Transverse colon (tissue), 3 donors: ENCODE measurements at regions not wholly inside any gene's neighbourhood (a gene's known extent, or its start where the extent isn't known, plus 50 kb on each side); places are given as distances from the start of the nearest gene placed in this dataset.

Experiments
- CTCF ChIP-seq, 5 experiments: fragments of 200-600 bp in 3 of 5; fragments of 450-650 bp in 2 of 5; sonication (generic) in 3 of 5; IDR thresholded peaks; 1 replicate in 2 of 5; 2 replicates in 3 of 5; pipeline ENCODE4 v1.5.1; 2016 to 2017; ENCODE audit warnings: antibody characterized with exemption in 5 of 5, inconsistent platforms in 3 of 5, mild to moderate bottlenecking in 2 of 5, moderate library complexity in 1 of 5
- POLR2A ChIP-seq: fragments of 450-650 bp; IDR thresholded peaks from one replicate; pipeline ENCODE4 v1.6.1; 2016; ENCODE audit warnings: antibody characterized with exemption, mild to moderate bottlenecking, moderate library complexity

DNA sequence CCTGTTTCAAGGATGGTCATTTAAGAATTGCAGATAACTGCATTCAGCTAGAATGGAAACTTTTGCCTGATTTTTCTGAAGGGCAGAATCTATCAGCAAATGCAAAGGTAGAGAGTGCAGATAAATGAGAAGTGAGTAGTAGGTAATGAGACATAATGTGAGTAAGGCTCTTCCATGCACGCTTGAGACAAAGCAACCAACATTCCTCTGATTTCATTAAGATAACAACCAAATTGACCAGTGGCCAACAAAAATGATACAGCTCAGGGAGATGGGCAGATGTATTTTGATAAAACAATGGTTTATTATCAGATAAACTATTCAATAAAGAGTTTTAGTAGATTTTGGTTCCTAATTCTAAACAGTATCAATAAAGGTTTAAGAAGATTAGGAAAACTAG, 404.4 kb upstream of the PBX1 start:
- TF ChIP-seq POLR2A (no peak), CTCF (IDR thresholded peaks at IDR 0.05) (no peak)
